T47D (cell line): ENCODE measurements at regions not wholly inside any gene's neighbourhood (a gene's known extent, or its start where the extent isn't known, plus 50 kb on each side); places are given as distances from the start of the nearest gene placed in this dataset.

Experiments used
- DNase-seq, 2 experiments: peaks; one replicate each; pipeline versions ENCODE4 v3.0.0 to v3.0.0-alpha.2; 2011 to 2012; ENCODE audit warnings: low read depth in 1 of 2, low spot score in 1 of 2
- JUND ChIP-seq: IDR thresholded peaks from 2 replicates; pipeline ENCODE4 v1.6.1; 2012; ENCODE audit warnings: low read depth
- in situ Hi-C: cut with HindIII; loops from 2 replicates; pipeline ENCODE4 v1.10.0; 2016; ENCODE audit warnings: low sequenced_read_pairs, low pct_unique_long_range_greater_than_20kb

DNA sequence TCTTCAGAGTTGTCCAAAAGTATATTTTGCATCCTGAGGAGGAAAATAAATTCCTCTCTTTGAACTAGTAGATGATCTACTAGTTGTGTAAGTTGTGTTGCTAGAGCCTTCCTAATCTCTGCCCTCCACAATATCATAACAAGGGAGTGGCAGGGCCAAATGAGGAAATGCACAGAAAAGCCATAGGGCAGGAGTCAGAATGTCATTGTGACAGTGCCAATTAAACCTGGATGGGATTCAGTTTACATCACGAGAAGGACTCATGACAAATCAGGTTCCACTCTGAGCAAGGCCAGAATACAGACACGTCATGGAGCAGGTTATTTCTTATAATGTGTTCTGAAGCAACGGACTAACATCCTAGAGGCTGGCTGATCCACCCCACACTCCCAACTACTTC, 483.2 kb downstream of the CNTN6 start:
- DNase-seq: no peak
- TF ChIP-seq JUND: no peak
- in situ Hi-C loops: no loop called here

DNA sequence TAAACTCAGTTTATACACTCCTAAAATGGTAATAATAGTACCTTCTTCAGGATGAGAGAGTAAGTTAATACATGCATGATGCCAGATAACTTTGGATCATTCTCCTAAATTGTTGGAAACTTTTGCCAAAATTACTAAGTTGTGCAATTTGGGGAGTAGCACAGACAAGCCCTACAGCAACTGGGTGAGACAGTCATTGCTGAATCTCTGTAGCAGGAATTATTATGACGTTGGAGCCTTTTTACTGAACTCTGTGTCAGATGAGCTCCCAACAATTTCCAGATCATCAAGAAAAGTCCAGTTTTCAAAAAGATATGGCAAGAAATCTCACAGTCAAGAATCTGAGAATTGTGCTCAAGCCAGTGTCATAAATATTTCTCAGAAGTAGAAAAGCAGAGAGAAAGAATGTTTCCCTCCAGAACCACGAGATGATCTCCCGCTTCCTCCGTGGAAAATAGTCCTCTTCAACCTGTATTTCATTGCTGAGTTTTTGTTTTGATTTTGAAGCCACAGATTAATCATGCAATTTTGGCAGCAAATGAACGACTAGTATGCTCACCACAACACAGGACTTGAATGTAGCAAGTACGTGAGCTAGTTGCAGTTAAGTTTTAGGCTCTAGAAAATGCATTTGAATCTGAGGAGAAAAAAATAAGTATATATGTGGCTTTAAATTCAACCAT, 485.4 kb downstream of the CNTN6 start:
- in situ Hi-C loops: no loop called here
- no peak for TF ChIP-seq JUND
- DNase-seq: no peak

DNA sequence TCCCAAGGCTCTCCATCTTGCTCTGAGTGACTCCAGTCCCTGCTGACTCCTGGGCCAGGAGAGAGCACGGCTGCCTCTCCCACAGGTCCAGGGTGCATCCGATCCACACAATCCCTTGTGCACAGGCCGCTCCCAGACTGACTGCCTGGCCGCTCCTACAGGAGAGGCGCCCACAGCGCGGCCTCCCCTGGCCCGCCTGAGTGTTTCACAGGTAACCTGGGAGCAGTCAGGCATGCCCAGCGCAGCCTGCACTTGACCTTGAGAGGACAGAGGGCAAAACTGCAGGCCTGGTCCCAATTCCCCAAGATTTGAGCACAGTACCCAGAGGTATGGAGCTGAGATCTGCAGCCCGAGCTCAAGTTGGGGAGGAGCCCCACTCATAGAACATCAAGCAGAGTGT, 490.2 kb downstream of the CNTN6 start:
- no peak for DNase-seq
- in situ Hi-C loops: no loop called here
- no peak for TF ChIP-seq JUND

DNA sequence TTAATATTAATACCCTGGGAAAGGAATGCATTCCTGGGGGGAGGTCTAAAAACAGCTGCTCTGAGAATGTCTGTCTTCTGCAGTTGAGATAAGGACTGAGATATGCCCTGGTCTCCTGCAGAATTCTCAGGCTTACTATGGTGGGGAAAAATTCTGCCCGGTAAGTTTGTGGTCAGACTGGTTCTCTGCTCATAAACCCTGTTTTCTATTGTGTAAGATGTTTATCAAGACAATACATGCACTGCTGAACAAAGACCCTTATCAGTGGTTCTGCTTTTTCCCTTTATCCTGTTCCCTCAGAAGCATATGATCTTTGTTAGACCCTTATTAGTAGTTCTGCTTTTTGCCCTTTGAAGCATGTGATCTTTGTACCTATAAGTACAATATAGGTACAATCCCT, 494.6 kb downstream of the CNTN6 start:
- in situ Hi-C loops: no loop called here
- no peak for DNase-seq

DNA sequence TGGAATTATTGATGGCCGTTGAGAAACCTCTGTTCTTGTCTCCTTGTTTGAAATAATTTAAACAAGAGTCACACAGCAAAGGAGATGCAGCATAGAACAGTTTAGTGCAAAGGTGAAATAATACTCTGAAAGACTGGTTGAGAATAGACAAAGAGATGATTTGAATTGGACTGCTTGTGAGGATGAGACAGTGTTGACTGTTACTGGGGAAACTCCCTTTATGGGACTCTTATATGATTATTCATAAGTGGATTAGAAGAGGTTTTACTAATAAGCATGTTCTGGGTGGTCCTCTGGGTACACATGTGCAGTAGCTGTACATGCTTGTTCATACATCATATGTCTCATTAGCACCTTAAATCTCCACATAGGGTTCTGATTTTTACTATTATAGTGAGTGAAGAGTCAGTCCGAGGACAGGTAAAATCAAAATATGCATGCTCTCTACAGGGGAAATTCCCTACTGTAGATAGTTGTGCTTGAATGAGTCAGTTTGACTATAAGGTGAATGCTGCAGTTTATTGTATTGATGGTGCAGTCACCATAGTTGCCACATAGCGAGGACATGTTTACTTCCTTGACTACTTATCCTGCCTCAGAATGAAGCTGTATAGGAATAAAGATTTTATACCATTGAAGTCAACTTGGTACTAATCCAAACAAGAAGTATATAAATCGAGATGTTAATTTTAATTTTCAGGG, 498.7 kb downstream of the CNTN6 start:
- TF ChIP-seq JUND: no peak
- in situ Hi-C loops: no loop called here
- DNase-seq: no peak

More for the DNA sequence above, 494.6 kb downstream of the CNTN6 start:
- TF ChIP-seq JUND: no peak

DNA sequence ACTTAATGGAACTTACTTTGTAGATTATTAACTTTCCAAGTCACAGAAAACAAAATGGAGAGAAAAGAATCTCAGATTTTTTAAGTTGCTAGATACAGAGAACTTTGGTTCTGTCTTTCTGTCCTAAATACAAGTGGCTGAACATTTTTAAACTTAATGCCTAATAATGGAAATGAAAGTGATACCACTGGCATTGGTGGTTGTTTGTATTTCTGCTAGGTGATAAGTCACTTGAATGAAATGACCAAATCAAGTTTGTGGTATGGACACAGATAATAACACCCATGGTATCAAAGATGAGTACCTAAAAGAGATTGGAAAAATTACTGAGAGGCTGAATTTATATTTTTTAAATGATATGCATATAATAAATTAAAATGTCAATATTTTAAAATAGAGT, 502.1 kb downstream of the CNTN6 start:
- TF ChIP-seq JUND: no peak
- no peak for DNase-seq
- in situ Hi-C loops: no loop called here

DNA sequence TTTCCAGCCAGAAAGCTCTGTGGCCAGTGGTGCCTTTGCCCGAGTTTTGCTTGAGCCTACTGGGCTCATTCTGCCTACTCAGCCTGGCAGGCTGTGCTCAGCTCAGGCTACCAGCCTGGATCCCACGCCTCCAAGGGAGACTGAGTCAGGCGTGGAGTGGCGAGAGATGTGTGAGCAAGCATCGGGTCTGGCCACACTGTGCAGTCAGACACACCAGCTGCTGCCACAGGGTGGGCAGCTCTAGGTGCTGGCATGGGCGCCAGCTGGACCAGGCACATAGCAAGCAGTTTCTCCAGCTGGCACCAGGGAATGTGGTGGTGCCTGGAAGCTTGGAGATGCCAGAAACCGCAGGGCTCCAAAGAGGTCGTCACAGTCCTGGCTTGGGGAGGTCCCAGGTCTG, 498.5 kb upstream of the CNTN4 start:
- no peak for TF ChIP-seq JUND
- DNase-seq: no peak
- in situ Hi-C loops: no loop called here

DNA sequence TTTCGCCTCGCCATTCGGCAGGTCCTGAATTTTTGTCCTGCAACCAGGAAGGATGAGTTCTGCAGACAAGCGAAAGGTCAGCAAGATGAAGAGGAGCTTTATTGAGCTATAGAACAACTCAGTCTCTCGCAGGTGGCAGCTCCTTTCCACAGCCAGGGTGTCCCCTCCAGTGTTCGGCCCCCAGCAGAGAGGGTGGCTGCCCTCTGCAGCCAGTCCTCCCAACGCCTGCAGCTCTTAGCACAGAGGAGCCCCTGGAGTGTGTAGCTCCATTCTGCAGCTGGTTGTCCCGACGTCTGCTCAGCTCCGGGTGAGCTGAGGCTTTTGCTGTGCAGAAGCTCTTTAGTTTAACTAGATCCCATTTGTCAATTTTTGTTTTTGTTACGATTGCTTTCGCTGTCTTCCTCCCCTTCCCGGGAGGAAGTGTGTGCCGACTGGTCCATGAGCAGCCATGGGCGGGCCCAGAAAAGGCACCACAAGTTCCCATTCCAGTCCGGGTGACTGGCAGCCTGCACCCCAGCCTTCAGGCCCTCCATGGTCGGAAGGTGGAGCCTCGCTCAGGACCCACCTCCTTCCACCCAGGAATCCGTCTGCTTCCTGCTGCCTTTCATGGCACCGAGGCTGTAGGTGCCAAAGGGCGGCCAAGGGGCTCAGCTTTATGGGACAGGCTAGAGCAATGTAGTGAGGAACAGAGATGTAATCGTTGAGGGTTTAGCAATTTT, 497.8 kb upstream of the CNTN4 start:
- TF ChIP-seq JUND: no peak
- no peak for DNase-seq
- in situ Hi-C loops: no loop called here

DNA sequence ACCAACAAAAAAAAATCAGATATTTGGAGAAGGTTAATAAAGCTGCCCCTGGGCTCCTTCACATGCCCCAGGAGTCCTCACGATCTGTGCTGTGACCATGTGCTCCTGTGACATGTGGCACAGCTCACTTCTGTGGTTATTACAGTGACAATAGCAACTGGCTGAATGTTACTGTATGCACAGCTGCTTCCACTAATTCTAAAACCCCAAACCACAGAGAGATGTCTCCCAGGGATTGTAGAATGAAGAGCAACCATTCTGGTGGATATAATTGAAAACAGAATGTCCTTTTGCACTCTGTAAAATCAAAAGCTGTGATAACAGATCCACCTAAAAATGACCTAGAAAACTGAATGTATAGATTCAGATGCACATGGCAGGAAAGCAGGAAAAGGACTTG, 489.2 kb upstream of the CNTN4 start:
- no peak for TF ChIP-seq JUND
- no peak for DNase-seq
- in situ Hi-C loops: no loop called here

DNA sequence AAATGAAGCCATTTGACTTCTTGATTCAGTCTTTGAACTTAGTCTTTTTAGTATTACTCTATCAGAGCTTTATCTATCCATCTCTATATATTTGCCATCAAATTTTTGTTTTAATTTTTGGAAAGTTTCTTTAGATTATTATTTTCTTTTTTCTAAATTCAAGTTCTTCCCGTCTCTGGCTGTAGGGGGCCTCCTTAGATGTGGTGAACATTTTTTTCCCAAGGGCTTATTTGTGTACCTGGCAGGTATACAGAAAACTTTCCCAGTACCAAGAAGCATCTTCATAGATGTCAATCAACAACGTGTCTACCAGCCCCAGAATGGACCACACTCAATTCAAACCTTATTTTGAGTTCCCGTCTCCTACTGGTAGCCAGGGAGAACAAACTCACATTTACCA, 486.8 kb upstream of the CNTN4 start:
- no peak for DNase-seq
- no peak for TF ChIP-seq JUND
- in situ Hi-C loops: no loop called here

DNA sequence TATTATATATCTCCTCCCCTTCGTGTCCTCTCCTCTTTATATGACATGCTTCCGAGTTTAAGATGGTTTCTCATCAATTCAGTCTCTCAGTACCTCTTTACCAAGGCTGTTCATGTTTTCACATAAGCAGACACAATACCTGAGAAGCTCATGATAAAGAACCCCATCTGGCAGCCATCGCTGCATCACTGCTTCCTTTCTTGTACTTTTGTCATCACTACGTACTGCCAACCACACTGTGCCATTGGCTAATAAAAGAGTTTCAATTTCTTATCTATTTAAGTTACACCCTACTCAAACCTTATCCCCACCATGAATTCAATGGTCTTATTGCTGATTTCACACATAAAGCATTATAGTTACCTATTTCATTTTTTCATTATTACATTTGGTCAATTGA, 484.7 kb upstream of the CNTN4 start:
- in situ Hi-C loops: no loop called here
- no peak for TF ChIP-seq JUND
- DNase-seq: no peak

DNA sequence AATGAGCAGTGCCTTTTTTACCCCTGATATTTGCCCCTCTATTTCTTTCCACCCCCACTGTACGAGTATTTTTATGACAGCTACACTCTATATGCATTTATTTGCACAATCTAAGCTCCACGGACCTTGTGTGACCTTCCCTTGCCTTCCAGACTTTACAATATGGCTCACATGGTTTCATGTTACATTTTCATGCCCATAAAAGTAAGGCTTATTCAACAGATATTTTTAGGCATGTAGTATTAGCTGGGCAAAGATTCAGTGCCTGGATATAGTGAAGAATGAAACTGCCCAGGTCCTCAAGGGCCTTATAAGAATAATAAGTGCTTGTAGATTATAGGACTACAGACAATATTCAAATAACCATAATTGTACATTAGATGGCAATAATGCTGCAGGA, 481.9 kb upstream of the CNTN4 start:
- no peak for DNase-seq
- in situ Hi-C loops: no loop called here
- TF ChIP-seq JUND: no peak

DNA sequence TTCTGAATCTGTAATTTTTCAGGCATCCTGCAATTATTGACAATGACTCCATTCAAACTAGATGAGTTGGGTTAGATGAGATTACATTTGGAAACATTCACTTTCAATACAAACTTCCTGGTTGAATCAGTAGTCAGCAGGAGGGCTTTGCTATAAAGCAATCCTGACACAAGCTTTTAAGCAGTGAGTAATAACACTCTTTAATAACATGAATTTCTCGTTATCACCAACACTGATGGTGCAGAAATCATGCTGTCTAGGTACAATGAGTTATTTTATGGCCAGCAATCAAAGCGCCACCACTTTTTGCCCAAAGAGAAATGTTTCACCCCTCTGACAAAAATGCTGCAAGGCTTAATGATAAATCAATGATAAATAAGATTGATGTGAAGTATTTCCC, 474.8 kb upstream of the CNTN4 start:
- DNase-seq: no peak
- no peak for TF ChIP-seq JUND
- in situ Hi-C loops: no loop called here
